ENCODE measurements at regions not wholly inside any gene's neighbourhood (a gene's known extent, or its start where the extent isn't known, plus 50 kb on each side); places are given as distances from the start of the nearest gene placed in this dataset.

GRCh38 chr10:9508606-9509005 lies 1454.1 kb downstream of the GATA3 start:
- Histone ChIP-seq H3K27ac (no peak overlapping the region), H3K79me2 (no peaks in the 10 kb centered on the region), H3K4me3 (no peak overlapping the region), H3K9me3 (ENCODE audit: low read depth) (no peaks in the 10 kb centered on the region), H2AFZ (no peak overlapping the region), H3K27me3 (no peaks in the 10 kb centered on the region), H4K20me1 (ENCODE audit: insufficient read depth, poor library complexity, severe bottlenecking) (no peaks in the 10 kb centered on the region), H3K9me2 (replicated peaks; ENCODE audit: insufficient read depth) (no peaks in the 10 kb centered on the region), H3K4me2 (no peak overlapping the region), H3K36me3 (replicated peaks; ENCODE audit: insufficient read depth, low read depth) (no peaks in the 10 kb centered on the region), H3K4me1 (ENCODE audit: insufficient read depth) (no peaks in the 10 kb centered on the region)
- TF ChIP-seq EZH2phosphoT487 (IDR thresholded peaks at IDR 0.05; ENCODE audit: low read depth, severe bottlenecking, unreplicated experiment) (no peak), CTCF (IDR thresholded peaks at IDR 0.05; ENCODE audit: poor library complexity) (no peak), EZH2 (IDR thresholded peaks at IDR 0.05; ENCODE audit: borderline replicate concordance) (no peak)
- 63% methylated on average over 2 of the region's 2 CpGs for WGBS (ENCODE audit: low lambda C conversion rate, missing lambda C conversion rate)
- no peak for DNase-seq (ENCODE audit: low spot score)

- WGBS (ENCODE audit: low lambda C conversion rate, missing lambda C conversion rate), result 40% methylated on average over 3 of the region's 3 CpGs
- DNase-seq (ENCODE audit: low spot score), result no peak
- Histone ChIP-seq H3K27ac (no peak overlapping the region), H3K9me3 (ENCODE audit: low read depth) (no peaks in the 10 kb centered on the region), H4K20me1 (ENCODE audit: insufficient read depth, poor library complexity, severe bottlenecking) (no peaks in the 10 kb centered on the region), H3K4me1 (ENCODE audit: insufficient read depth) (no peaks in the 10 kb centered on the region), H3K36me3 (replicated peaks; ENCODE audit: insufficient read depth, low read depth) (no peaks in the 10 kb centered on the region), H3K27me3 (no peaks in the 10 kb centered on the region), H3K4me3 (no peak overlapping the region), H3K9me2 (replicated peaks; ENCODE audit: insufficient read depth) (no peaks in the 10 kb centered on the region), H3K79me2 (no peaks in the 10 kb centered on the region), H3K4me2 (no peak overlapping the region), H2AFZ (no peak overlapping the region)
- TF ChIP-seq EZH2phosphoT487 (IDR thresholded peaks at IDR 0.05; ENCODE audit: low read depth, severe bottlenecking, unreplicated experiment) (no peak), CTCF (IDR thresholded peaks at IDR 0.05; ENCODE audit: poor library complexity) (no peak), EZH2 (IDR thresholded peaks at IDR 0.05; ENCODE audit: borderline replicate concordance) (no peak)
Observed at GRCh38 chr10:9510626-9511025, 1456.1 kb downstream of the GATA3 start.

GRCh38 chr10:9515922-9516321 lies 1461.4 kb downstream of the GATA3 start:
- Histone ChIP-seq H2AFZ (no peak overlapping the region), H3K36me3 (replicated peaks; ENCODE audit: insufficient read depth, low read depth) (no peaks in the 10 kb centered on the region), H3K79me2 (no peaks in the 10 kb centered on the region), H3K4me1 (ENCODE audit: insufficient read depth) (no peaks in the 10 kb centered on the region), H3K9me3 (ENCODE audit: low read depth) (no peaks in the 10 kb centered on the region), H3K4me3 (no peak overlapping the region), H3K27ac (no peak overlapping the region), H3K4me2 (no peak overlapping the region), H4K20me1 (ENCODE audit: insufficient read depth, poor library complexity, severe bottlenecking) (no peaks in the 10 kb centered on the region), H3K27me3 (no peaks in the 10 kb centered on the region), H3K9me2 (replicated peaks; ENCODE audit: insufficient read depth) (no peaks in the 10 kb centered on the region)
- 79% methylated on average over 6 of the region's 6 CpGs for WGBS (ENCODE audit: low lambda C conversion rate, missing lambda C conversion rate)
- DNase-seq (ENCODE audit: low spot score), result no peak
- TF ChIP-seq CTCF (IDR thresholded peaks at IDR 0.05; ENCODE audit: poor library complexity) (no peak), EZH2 (IDR thresholded peaks at IDR 0.05; ENCODE audit: borderline replicate concordance) (no peak)

- Histone ChIP-seq H3K4me2 (no peak overlapping the region), H3K9me2 (replicated peaks; ENCODE audit: insufficient read depth) (no peaks in the 10 kb centered on the region), H3K4me1 (ENCODE audit: insufficient read depth) (no peaks in the 10 kb centered on the region), H4K20me1 (ENCODE audit: insufficient read depth, poor library complexity, severe bottlenecking) (no peaks in the 10 kb centered on the region), H3K4me3 (no peak overlapping the region), H2AFZ (no peak overlapping the region), H3K27me3 (no peaks in the 10 kb centered on the region), H3K36me3 (replicated peaks; ENCODE audit: insufficient read depth, low read depth) (no peaks in the 10 kb centered on the region), H3K79me2 (no peaks in the 10 kb centered on the region), H3K27ac (no peak overlapping the region), H3K9me3 (ENCODE audit: low read depth) (no peaks in the 10 kb centered on the region)
- no peak for TF ChIP-seq EZH2 (IDR thresholded peaks at IDR 0.05; ENCODE audit: borderline replicate concordance)
- no peak for DNase-seq (ENCODE audit: low spot score)
- WGBS (ENCODE audit: low lambda C conversion rate, missing lambda C conversion rate), result 83% methylated on average over 4 of the region's 4 CpGs
Observed at GRCh38 chr10:9535744-9536143, 1481.3 kb downstream of the GATA3 start.
